GM12878 (cell line): ENCODE measurements at regions not wholly inside any gene's neighbourhood (a gene's known extent, or its start where the extent isn't known, plus 50 kb on each side); places are given as distances from the start of the nearest gene placed in this dataset.

Experiments
- ATAC-seq: fragments of 200-7000 bp; cut with Tn5 transposase; 3 replicates; pipeline ENCODE4 v1.9.1; 2020; ENCODE audit warnings: mild to moderate bottlenecking, moderate library complexity
- BruUV-seq: library from RNA; stranded (reverse); fragments of 400-500 nt; replicated peaks from 2 replicates; lab custom pipeline; 2021; lab: Mats Ljungman, UMichigan
- CTCF ChIA-PET: fragments of 300-600 bp; sonication (Branson Sonifier 250); formaldehyde crosslinking; extraction: SDS; loops from one replicate; lab custom pipeline; 2021; ENCODE audit warnings: inconsistent platforms; lab: Yijun Ruan, JAX
- POLR2A ChIA-PET: fragments of 350-600 bp; formaldehyde crosslinking; extraction: SDS; loops from one replicate; lab custom pipeline; 2021; ENCODE audit warnings: inconsistent platforms; lab: Charles Lee
- RAD21 ChIA-PET: fragments of 300-600 bp; sonication (Branson Sonifier 250); formaldehyde crosslinking; loops from one replicate; lab custom pipeline; 2023; ENCODE audit warnings: antibody characterized with exemption; ENCODE audit not compliant: unreplicated experiment; lab: Charles Lee
- SMC1A ChIA-PET: fragments of 300-600 bp; sonication (Branson Sonifier 250); formaldehyde crosslinking; loops from one replicate; lab custom pipeline; 2023; ENCODE audit not compliant: unreplicated experiment, uncharacterized antibody; lab: Charles Lee
- DNase-seq: peaks from one replicate; pipeline ENCODE4 v3.0.0-alpha.2; 2011; ENCODE audit warnings: low read depth, low spot score
- FAIRE-seq: peaks from 3 replicates; lab custom pipeline; 2011; peaks lifted over from hg19 to GRCh38; lab: Jason Lieb, UNC
- H2AFZ ChIP-seq: 2 replicates; pipeline ENCODE4 v1.6.0; 2011; ENCODE audit warnings: low read depth, low read length, control low read depth; ENCODE audit not compliant: control insufficient read depth
- H3K27ac ChIP-seq: 2 replicates; pipeline ENCODE4 v1.5.1; 2011; ENCODE audit warnings: control low read depth; ENCODE audit not compliant: control insufficient read depth, insufficient read depth
- H3K27me3 ChIP-seq, 2 experiments: replicated peaks in 1 of 2; 2 replicates each; pipeline versions ENCODE4 v1.6.0 to v1.6.1; 2011; ENCODE audit warnings: low read length in 1 of 2; ENCODE audit not compliant: control insufficient read depth in 2 of 2, insufficient read depth in 2 of 2
- H3K36me3 ChIP-seq, 2 experiments: 2 replicates each; pipeline ENCODE4 v1.5.1; 2011; ENCODE audit warnings: low read length in 1 of 2; ENCODE audit not compliant: control insufficient read depth in 2 of 2, insufficient read depth in 2 of 2
- H3K4me1 ChIP-seq: 2 replicates; pipeline ENCODE4 v1.6.1; 2011; ENCODE audit warnings: mild to moderate bottlenecking, low read length, moderate library complexity, mixed read lengths; ENCODE audit not compliant: control insufficient read depth, insufficient read depth
- H3K4me2 ChIP-seq: 2 replicates; pipeline ENCODE4 v1.6.0; 2011; ENCODE audit warnings: control low read depth; ENCODE audit not compliant: control insufficient read depth, insufficient read depth
- H3K4me3 ChIP-seq: fragments of 200-600 bp; sonication (generic); 2 replicates; pipeline ENCODE4 v1.5.1; 2016
- H3K79me2 ChIP-seq: 2 replicates; pipeline ENCODE4 v1.6.0; 2011; ENCODE audit warnings: low read length; ENCODE audit not compliant: control insufficient read depth, insufficient read depth
- H3K9ac ChIP-seq: 2 replicates; pipeline ENCODE4 v1.8.0; 2011; ENCODE audit warnings: low read length, control low read depth, mixed read lengths; ENCODE audit not compliant: control insufficient read depth, insufficient read depth
- H3K9me3 ChIP-seq: replicated peaks from 3 replicates; pipeline ENCODE4 v1.5.1; 2011; ENCODE audit warnings: mild to moderate bottlenecking, low read length; ENCODE audit not compliant: control insufficient read depth, insufficient read depth
- H4K20me1 ChIP-seq: 2 replicates; pipeline ENCODE4 v1.6.0; 2011; ENCODE audit not compliant: control insufficient read depth, insufficient read depth
- ELK1 ChIP-seq: IDR thresholded peaks from 2 replicates; pipeline ENCODE4 v1.6.1; 2012; ENCODE audit warnings: low read depth, low read length, improper control_type of control experiment
- ESRRA ChIP-seq: IDR thresholded peaks from 2 replicates; pipeline ENCODE4 v1.6.1; 2012; ENCODE audit warnings: mild to moderate bottlenecking, low read length, improper control_type of control experiment
- ETV6 ChIP-seq, 2 experiments: fragments of 450-650 bp in 1 of 2; IDR thresholded peaks in 1 of 2; conservative IDR thresholded peaks in 1 of 2; 2 replicates each; pipeline ENCODE4 v1.6.1; 2014; ENCODE audit warnings: antibody characterized with exemption in 1 of 2, borderline replicate concordance in 1 of 2, low read depth in 1 of 2, mild to moderate bottlenecking in 1 of 2, moderate library complexity in 1 of 2
- HDAC6 ChIP-seq: fragments of 200-600 bp; sonication (generic); IDR thresholded peaks from one replicate; pipeline ENCODE4 v1.8.0; 2017; ENCODE audit warnings: antibody characterized with exemption; ENCODE audit not compliant: unreplicated experiment
- KLF5 ChIP-seq: fragments of 450-650 bp; IDR thresholded peaks from 2 replicates; pipeline ENCODE4 v1.6.1; 2014; ENCODE audit warnings: mild to moderate bottlenecking; ENCODE audit not compliant: partially characterized antibody
- LARP7 ChIP-seq: fragments of 450-650 bp; IDR thresholded peaks from 2 replicates; pipeline ENCODE4 v1.6.1; 2017; ENCODE audit warnings: mild to moderate bottlenecking
- NKRF ChIP-seq: fragments of 450-650 bp; conservative IDR thresholded peaks from 2 replicates; pipeline ENCODE4 v1.6.1; 2017; ENCODE audit warnings: mild to moderate bottlenecking, moderate library complexity
- NRF1 ChIP-seq: conservative IDR thresholded peaks from 2 replicates; pipeline ENCODE4 v1.6.1; 2011; ENCODE audit warnings: mild to moderate bottlenecking, low read depth, low read length, improper control_type of control experiment
- RCOR1 ChIP-seq: conservative IDR thresholded peaks from 2 replicates; pipeline ENCODE4 v1.6.1; 2012; ENCODE audit warnings: low read depth, low read length, improper control_type of control experiment
- SMC3 ChIP-seq: IDR thresholded peaks from 2 replicates; pipeline ENCODE4 v1.6.1; 2011; ENCODE audit warnings: low read length, improper control_type of control experiment, borderline replicate concordance
- TARDBP ChIP-seq: IDR thresholded peaks from 2 replicates; pipeline ENCODE4 v1.6.1; 2016; ENCODE audit warnings: borderline replicate concordance
- WRNIP1 ChIP-seq: IDR thresholded peaks from 2 replicates; pipeline ENCODE4 v1.6.1; 2011; ENCODE audit warnings: low read depth, low read length, improper control_type of control experiment, borderline replicate concordance
- ZBTB33 ChIP-seq: fragments of 450-650 bp; IDR thresholded peaks from 2 replicates; pipeline ENCODE4 v1.6.1; 2017; ENCODE audit warnings: mild to moderate bottlenecking
- ZNF274 ChIP-seq: IDR thresholded peaks from one replicate; pipeline ENCODE4 v1.8.0; 2011; ENCODE audit not compliant: insufficient read length, insufficient read depth
- ZNF687 ChIP-seq: fragments of 450-650 bp; IDR thresholded peaks from 2 replicates; pipeline ENCODE4 v1.6.1; 2017; ENCODE audit warnings: mild to moderate bottlenecking, moderate library complexity
- in situ Hi-C: fragments of 300-500 bp; cut with MboI; formaldehyde crosslinking; loops from 9 replicates; pipeline ENCODE4 v1.14.3; 2018; ENCODE audit warnings: mixed read lengths
- intact Hi-C: fragments of 100-400 bp; cut with micrococcal nuclease; formaldehyde crosslinking; loops from one replicate; pipeline ENCODE4 v1.14.2; 2022; ENCODE audit not compliant: unreplicated experiment

GRCh38 chr10:65024886-65025285, 1503.7 kb downstream of the REEP3 start (continued):
- no peak for TF ChIP-seq NKRF
- TF ChIP-seq ELK1 = no peak
- TF ChIP-seq SMC3 = no peak
- TF ChIP-seq ESRRA = no peak
- TF ChIP-seq, all 136 proteins: peak for 0

- no peaks in the 10 kb centered on the region for H3K79me2 ChIP-seq
- ChIA-PET POLR2A (no interaction called here), CTCF (no interaction called here), SMC1A (no interaction called here), RAD21 (no interaction called here)
- H3K36me3 ChIP-seq = no peaks in the 10 kb centered on the region
- BruUV-seq = no TSS peak
- H3K4me3 ChIP-seq = no peak overlapping the region
- no peak overlapping the region for H2AFZ ChIP-seq
- DNase-seq (no peak), FAIRE-seq (no peak), ATAC-seq (no peak)
- H3K27ac ChIP-seq = no peak overlapping the region
- H3K4me2 ChIP-seq = no peak overlapping the region
- no peaks in the 10 kb centered on the region for H4K20me1 ChIP-seq
- intact Hi-C loops = no loop called here
- no peaks in the 10 kb centered on the region for H3K27me3 ChIP-seq
- in situ Hi-C loops = no loop called here
- H3K4me1 ChIP-seq = no peaks in the 10 kb centered on the region
- no peak overlapping the region for H3K9ac ChIP-seq
- H3K9me3 ChIP-seq = no peaks in the 10 kb centered on the region; the same call in 2 of the 3 replicates
- TF ChIP-seq TARDBP = no peak
- TF ChIP-seq HDAC6 = no peak
- TF ChIP-seq ZNF687 = no peak
- no peak for TF ChIP-seq ZNF274
- no peak for TF ChIP-seq NRF1
- TF ChIP-seq WRNIP1 = no peak
- no peak for TF ChIP-seq KLF5
- TF ChIP-seq ZBTB33 = no peak
- TF ChIP-seq LARP7 = no peak
- no peak for TF ChIP-seq ETV6 (conservative IDR thresholded peaks at IDR 0.05 in 1 of 2, IDR thresholded peaks at IDR 0.05 in 1 of 2; ENCODE audit: borderline replicate concordance in 1 of 2, low read depth in 1 of 2)
- TF ChIP-seq RCOR1 = no peak
These were observed 1509.1 kb downstream of the REEP3 start for GRCh38 chr10:65030263-65030662.
